Esophagus squamous epithelium (tissue), 4 donors: ENCODE measurements at regions not wholly inside any gene's neighbourhood (a gene's known extent, or its start where the extent isn't known, plus 50 kb on each side); places are given as distances from the start of the nearest gene placed in this dataset.

Experiments used
- POLR2A ChIP-seq, 4 donors: fragments of 450-650 bp; IDR thresholded peaks; one replicate each; pipeline ENCODE4 v1.6.1; 2017; ENCODE audit warnings: antibody characterized with exemption in 4 of 4, mild to moderate bottlenecking in 4 of 4, moderate library complexity in 3 of 4
- TF ChIP-seq, protein P1 (sequence below), 6 experiments: fragments of 450-650 bp in 4 of 6; fragments of 200-600 bp in 2 of 6; sonication (generic) in 2 of 6; IDR thresholded peaks; one replicate each; pipeline ENCODE4 v1.5.1; 2016 to 2019; ENCODE audit warnings: antibody characterized with exemption in 6 of 6, mild to moderate bottlenecking in 4 of 6, moderate library complexity in 4 of 6

DNA sequence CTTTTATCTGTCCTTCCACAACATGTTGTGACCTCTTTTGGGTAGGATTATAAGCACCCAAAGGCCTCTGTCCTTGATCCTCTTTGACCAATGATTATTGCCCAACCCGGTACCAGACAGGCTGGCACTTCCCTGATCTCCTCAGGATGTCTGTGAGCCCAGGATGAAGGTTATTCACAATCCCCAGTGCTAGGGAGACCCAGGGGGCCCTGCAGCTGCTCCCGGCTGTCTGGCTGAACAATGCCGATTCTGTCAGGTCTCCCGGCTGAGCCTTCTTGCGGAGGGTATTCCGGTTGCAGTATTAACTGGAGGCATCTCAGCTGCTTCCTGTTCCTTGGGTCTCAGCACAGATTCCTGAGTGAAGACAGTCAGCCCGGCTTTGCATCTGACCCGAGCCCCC lies 71.2 kb upstream of the CDON start:
- TF ChIP-seq, protein P1, sequence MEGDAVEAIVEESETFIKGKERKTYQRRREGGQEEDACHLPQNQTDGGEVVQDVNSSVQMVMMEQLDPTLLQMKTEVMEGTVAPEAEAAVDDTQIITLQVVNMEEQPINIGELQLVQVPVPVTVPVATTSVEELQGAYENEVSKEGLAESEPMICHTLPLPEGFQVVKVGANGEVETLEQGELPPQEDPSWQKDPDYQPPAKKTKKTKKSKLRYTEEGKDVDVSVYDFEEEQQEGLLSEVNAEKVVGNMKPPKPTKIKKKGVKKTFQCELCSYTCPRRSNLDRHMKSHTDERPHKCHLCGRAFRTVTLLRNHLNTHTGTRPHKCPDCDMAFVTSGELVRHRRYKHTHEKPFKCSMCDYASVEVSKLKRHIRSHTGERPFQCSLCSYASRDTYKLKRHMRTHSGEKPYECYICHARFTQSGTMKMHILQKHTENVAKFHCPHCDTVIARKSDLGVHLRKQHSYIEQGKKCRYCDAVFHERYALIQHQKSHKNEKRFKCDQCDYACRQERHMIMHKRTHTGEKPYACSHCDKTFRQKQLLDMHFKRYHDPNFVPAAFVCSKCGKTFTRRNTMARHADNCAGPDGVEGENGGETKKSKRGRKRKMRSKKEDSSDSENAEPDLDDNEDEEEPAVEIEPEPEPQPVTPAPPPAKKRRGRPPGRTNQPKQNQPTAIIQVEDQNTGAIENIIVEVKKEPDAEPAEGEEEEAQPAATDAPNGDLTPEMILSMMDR (IDR thresholded peaks at IDR 0.05): no peak
- no peak for TF ChIP-seq POLR2A (IDR thresholded peaks at IDR 0.05)
